Kidney (tissue), 13 donors: ENCODE measurements at regions not wholly inside any gene's neighbourhood (a gene's known extent, or its start where the extent isn't known, plus 50 kb on each side); places are given as distances from the start of the nearest gene placed in this dataset.

ENCODE experiments used
- DNase-seq, 5 donors: peaks; one replicate each; pipeline ENCODE4 v3.0.0-alpha.2; 2013 to 2020
- FAIRE-seq: peaks from 2 replicates; lab custom pipeline; 2012; peaks lifted over from hg19 to GRCh38; lab: Jason Lieb, UNC
- H3K27ac ChIP-seq, 2 donors: one replicate each; pipeline ENCODE4 v1.7.0; 2013; ENCODE audit warnings: low read depth in 2 of 2, low read length in 2 of 2, inconsistent platforms in 1 of 2
- H3K27me3 ChIP-seq: one replicate; pipeline ENCODE4 v1.7.1; 2013; ENCODE audit warnings: low read length, inconsistent platforms; ENCODE audit not compliant: control insufficient read depth, insufficient read depth
- H3K36me3 ChIP-seq, 3 donors: one replicate each; pipeline versions ENCODE4 v1.7.0 to v1.7.1; 2013; ENCODE audit warnings: low read length in 3 of 3, control low read depth in 1 of 3, inconsistent platforms in 1 of 3; ENCODE audit not compliant: insufficient read depth in 3 of 3, control insufficient read depth in 2 of 3
- H3K4me1 ChIP-seq, 3 donors: one replicate each; pipeline versions ENCODE4 v1.7.0 to v1.7.1; 2013; ENCODE audit warnings: low read length in 3 of 3, inconsistent platforms in 1 of 3, low read depth in 1 of 3; ENCODE audit not compliant: control insufficient read depth in 2 of 3, insufficient read depth in 2 of 3
- H3K4me3 ChIP-seq, 3 donors: one replicate each; pipeline versions ENCODE4 v1.7.0 to v1.8.1; 2013; ENCODE audit warnings: low read length in 3 of 3, control low read depth in 1 of 3, inconsistent platforms in 1 of 3
- H3K9ac ChIP-seq, 3 donors: one replicate each; pipeline versions ENCODE4 v1.7.0 to v1.7.1; 2013; ENCODE audit warnings: low read length in 3 of 3, control low read depth in 1 of 3, inconsistent platforms in 1 of 3
- H3K9me3 ChIP-seq, 3 donors: one replicate each; pipeline versions ENCODE4 v1.7.0 to v1.7.1; 2013; ENCODE audit warnings: low read length in 3 of 3, control low read depth in 1 of 3, inconsistent platforms in 1 of 3; ENCODE audit not compliant: control insufficient read depth in 2 of 3, insufficient read depth in 1 of 3
- intact Hi-C: fragments of 100-400 bp; cut with DNase I; formaldehyde crosslinking; loops from one replicate; pipeline ENCODE4 v1.11.1; 2022
- TF ChIP-seq, protein P1 (sequence below): IDR thresholded peaks from 3 replicates; pipeline ENCODE4 v1.5.1; 2012; ENCODE audit warnings: mild to moderate bottlenecking, moderate library complexity, borderline replicate concordance; ENCODE audit not compliant: insufficient read depth; ENCODE audit errors: extremely low read depth
- donor health status: control.
- donor health status: control.
- donor health status: control.
- donor health status: control.
- donor health status: control.
- donor health status: DM: yes; HTN: yes; CAD: no.
- donor health status: Normal renal cell carcinoma (clear cell type).

GRCh38 chr11:38173676-38174075, 1575.6 kb upstream of the RAG2 start:
- no peak for DNase-seq
- H3K4me1 ChIP-seq: no peaks in the 10 kb centered on the region
- H3K4me3 ChIP-seq: no peak overlapping the region
- H3K27ac ChIP-seq: no peak overlapping the region
- no peak for FAIRE-seq
- no peak overlapping the region for H3K9ac ChIP-seq
- H3K36me3 ChIP-seq: no peaks in the 10 kb centered on the region
- H3K9me3 ChIP-seq: no peaks in the 10 kb centered on the region
- intact Hi-C loops: no loop called here
- TF ChIP-seq, protein P1, sequence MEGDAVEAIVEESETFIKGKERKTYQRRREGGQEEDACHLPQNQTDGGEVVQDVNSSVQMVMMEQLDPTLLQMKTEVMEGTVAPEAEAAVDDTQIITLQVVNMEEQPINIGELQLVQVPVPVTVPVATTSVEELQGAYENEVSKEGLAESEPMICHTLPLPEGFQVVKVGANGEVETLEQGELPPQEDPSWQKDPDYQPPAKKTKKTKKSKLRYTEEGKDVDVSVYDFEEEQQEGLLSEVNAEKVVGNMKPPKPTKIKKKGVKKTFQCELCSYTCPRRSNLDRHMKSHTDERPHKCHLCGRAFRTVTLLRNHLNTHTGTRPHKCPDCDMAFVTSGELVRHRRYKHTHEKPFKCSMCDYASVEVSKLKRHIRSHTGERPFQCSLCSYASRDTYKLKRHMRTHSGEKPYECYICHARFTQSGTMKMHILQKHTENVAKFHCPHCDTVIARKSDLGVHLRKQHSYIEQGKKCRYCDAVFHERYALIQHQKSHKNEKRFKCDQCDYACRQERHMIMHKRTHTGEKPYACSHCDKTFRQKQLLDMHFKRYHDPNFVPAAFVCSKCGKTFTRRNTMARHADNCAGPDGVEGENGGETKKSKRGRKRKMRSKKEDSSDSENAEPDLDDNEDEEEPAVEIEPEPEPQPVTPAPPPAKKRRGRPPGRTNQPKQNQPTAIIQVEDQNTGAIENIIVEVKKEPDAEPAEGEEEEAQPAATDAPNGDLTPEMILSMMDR: no peak
- no peaks in the 10 kb centered on the region for H3K27me3 ChIP-seq

DNA sequence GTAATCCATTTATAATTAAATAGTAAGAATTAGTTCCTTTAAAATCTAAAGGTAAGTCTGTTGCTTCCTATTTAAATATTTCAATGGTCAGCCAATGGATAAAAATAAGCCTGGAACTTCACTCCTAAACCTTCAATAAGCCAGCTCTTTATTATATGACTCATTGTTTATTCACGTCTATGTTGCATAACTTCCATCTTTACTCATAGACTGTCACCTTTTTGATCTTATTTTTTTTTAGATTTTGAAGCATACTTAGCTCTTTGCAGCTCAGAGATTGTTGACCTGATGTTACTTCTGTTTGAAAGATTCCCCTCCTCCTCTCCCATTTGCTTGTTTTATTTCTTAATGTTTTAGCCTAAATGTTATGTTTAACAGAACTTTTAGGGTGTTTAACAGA, 1571.2 kb upstream of the RAG2 start:
- FAIRE-seq: no peak
- H3K9me3 ChIP-seq: no peaks in the 10 kb centered on the region

DNA sequence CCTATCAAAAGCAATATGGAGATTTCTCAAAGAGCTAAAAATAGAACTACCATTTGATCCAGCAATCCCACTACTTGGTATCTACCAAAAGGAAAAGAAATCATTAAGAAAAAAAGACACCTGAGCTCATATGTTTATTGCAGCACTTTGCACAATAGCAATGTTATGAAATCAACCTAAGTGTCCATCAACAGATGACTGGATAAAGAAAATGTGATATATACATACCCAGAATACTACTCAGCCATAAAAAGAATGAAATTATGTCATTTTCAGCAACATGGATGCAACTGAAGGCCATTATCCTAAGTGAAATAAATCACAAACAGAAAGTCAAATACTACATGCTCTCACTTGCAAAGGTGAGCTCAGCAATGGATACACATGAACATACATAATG, 1565.5 kb upstream of the RAG2 start:
- H3K4me1 ChIP-seq: no peaks in the 10 kb centered on the region
- H3K27me3 ChIP-seq: no peaks in the 10 kb centered on the region
- no peak for FAIRE-seq
- no peaks in the 10 kb centered on the region for H3K36me3 ChIP-seq
- H3K27ac ChIP-seq: no peak overlapping the region
- no peak overlapping the region for H3K9ac ChIP-seq
- TF ChIP-seq, protein P1: no peak
- H3K9me3 ChIP-seq: no peaks in the 10 kb centered on the region
- H3K4me3 ChIP-seq: no peak overlapping the region
- intact Hi-C loops: no loop called here
- DNase-seq: no peak

More for the DNA sequence above, 1571.2 kb upstream of the RAG2 start:
- Histone ChIP-seq H3K36me3 (no peaks in the 10 kb centered on the region), H3K4me1 (no peaks in the 10 kb centered on the region), H3K9ac (no peak overlapping the region), H3K4me3 (no peak overlapping the region), H3K27ac (no peak overlapping the region), H3K27me3 (no peaks in the 10 kb centered on the region)
- intact Hi-C loops: no loop called here
- DNase-seq: no peak
- TF ChIP-seq, protein P1: no peak

DNA sequence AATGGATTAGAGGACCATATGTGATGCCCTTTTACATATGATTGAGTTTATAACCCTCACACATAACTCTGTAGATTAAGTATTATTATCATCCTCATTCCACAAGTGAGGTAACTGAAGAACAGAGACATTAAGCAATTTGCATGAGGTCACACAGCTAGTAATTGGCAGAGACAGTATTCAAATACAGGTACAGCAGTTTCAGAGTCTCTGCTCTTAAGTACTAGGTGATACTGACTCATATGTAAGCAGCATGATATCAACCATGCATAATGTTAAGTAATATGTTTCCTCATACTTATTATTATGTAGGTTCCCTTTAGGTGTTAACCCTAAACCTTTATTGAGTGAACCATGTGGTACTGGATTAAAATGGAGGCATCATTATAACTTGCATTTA, 1562.4 kb upstream of the RAG2 start:
- TF ChIP-seq, protein P1: no peak
- no peak for DNase-seq
- intact Hi-C loops: no loop called here
- H3K27me3 ChIP-seq: no peaks in the 10 kb centered on the region
- no peaks in the 10 kb centered on the region for H3K4me1 ChIP-seq
- H3K9ac ChIP-seq: no peak overlapping the region
- H3K36me3 ChIP-seq: no peaks in the 10 kb centered on the region
- no peak overlapping the region for H3K4me3 ChIP-seq
- H3K27ac ChIP-seq: no peak overlapping the region
- H3K9me3 ChIP-seq: no peaks in the 10 kb centered on the region
- FAIRE-seq: no peak
